ENCODE measurements at regions not wholly inside any gene's neighbourhood (a gene's known extent, or its start where the extent isn't known, plus 50 kb on each side); places are given as distances from the start of the nearest gene placed in this dataset.

DNA sequence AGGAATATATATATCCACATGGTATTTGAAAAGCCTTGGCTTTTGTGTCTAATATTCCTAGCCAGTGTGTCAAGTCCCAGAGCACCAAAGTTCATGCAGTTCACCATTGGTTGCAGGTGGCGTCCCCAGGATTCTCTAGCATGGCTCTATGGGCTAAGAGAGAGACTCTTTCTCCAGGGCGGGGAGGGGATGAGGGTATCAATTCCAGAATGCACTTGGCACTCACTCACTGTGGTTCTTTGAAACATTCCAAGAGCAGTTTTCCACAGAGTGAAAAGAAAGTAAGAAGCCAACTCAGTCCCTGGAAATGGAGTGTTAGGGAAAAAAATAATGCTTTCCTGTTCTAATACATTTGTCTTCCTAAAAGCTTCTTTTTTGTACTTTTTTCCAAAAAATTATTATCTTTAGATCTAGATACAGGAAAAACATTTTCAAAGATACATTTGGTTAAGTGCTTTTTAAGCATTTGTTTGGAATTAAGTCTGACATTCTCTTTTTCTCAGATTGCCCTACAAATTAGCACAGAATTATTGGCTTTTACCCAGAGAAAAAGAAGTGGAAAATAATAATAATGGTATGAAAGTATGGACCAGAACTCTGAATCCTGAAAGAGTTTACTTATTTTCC lies 239.9 kb downstream of the PAX3 start:
- no peak for DNase-seq

DNA sequence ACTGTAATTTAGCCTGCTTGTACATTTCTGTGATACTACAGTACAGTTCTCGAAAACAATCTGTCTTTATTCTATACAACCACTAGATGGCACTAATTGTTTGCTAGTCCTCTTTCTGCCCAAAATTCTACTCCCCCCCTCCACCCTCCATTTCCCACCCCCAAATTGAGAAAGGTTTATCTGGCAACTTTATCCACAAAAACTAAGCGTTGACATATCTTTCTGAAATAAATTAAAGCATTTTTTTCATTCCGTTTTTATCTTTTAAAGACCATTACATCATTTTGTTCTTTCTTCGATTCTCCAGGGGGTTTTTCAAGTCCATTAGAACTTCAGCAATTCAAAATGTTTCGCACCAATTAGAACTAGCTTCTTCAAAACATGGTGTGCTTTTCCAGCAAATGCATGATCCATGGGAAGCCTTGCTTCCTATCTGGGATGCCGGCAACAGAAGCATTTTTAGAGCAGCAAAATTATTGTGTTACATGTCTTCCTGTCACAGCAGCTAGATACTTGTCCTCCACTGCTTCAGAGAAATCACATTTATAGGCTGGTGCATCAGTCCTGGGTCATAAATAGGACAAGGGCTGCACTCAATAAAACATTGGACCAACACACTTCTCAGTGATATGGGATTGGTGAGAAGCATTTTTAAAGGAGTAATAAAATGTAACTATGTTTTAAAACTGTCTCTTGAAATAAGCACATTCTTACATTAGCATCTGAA lies 241.3 kb downstream of the PAX3 start:
- no peak for DNase-seq

DNA sequence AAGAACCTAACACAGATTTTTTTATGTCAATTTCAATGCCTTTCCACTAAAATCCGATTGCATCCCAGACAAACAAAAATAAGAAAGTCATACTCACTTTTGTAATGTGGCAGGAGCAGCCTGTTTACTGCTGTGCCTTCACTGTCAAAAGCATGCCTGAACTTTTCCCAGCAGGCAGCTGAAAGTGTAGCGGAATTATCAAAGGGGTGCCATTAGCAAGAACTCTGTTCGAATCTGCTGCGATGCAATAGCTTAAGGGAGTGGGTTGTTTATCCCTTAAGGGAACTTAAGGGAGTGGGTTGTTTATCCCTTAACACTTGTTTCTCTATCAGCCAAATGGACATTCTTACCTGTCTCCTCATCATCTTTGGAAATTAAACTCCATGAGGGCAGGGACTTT lies 243.5 kb downstream of the PAX3 start:
- no peak for DNase-seq

DNA sequence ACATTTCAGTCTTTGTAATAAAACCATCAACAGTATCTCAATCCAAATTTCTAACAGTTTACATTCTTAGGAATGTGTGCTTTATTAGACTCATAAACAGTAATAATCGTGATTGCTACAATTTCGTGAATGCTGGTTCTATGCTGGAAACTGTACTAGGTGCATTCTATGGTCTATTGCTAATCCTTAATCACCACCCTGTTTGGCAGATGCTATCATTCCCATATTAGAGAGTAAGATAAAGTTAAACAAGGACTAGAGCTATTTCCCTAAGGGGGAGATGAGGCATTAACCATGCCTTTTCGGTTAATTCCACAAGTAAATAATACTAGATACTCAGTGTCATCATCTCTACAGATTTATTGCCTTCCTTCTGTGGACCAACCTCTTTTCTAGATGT lies 244.0 kb downstream of the PAX3 start:
- DNase-seq = no peak

DNA sequence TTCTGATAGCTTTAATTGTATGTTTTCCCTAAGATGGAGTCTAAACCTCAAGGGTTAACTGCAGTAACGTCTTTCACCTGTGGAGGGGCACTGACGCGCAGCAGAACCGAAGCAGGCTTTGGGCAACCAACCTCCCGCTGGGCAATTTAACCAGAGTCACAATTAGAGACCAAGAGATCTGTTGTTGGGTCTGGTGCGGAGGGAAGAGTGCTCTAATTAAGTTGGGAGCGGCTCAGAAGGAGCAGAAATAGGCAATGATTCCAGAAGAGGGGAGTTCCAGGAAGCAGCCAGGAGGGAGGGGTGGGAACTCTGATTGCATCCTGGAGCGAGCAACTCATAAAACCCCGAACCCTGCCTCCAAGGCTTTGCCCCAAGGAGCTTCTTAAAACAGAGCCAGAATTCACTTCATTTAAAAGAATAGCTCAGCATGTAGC lies 245.8 kb downstream of the PAX3 start:
- DNase-seq = no peak

DNA sequence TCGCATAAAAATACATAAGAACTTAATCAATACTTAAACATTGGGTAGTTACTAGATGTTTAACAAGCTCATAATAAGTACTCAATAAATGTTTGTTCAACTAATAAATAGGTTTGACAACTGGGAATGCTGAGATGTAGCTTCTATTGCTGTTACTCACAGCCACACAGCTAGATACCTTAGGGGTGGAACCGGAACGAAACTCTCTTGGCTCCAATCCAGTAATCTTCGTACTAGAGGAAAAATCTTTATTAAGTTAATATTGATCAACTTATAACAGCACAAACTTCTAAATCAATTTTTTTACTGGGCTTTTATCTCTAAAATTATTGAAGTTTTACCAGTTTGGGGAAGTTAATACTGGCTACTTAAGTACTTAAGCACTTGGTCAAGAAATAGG lies 247.8 kb downstream of the PAX3 start:
- no peak for DNase-seq

DNA sequence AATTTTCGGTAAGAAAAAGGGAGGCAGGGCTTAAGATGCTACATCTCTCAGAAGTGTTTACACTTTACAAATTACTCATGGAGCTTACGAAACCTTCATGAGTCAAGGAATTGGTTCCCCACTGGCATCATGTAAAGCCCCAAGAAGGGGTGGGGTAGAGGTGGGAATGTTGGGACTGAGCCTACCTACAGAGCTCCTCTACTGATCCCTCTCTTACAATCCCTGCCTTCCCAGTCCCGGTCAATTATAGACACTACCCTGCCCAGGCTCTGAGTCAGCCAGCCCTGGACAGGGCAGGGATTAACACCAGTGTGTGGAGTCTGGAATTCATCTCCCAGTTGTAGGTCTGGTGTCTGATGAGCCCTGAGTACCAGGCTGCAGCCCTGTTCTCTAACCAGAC lies 248.9 kb downstream of the PAX3 start:
- no peak for DNase-seq

DNA sequence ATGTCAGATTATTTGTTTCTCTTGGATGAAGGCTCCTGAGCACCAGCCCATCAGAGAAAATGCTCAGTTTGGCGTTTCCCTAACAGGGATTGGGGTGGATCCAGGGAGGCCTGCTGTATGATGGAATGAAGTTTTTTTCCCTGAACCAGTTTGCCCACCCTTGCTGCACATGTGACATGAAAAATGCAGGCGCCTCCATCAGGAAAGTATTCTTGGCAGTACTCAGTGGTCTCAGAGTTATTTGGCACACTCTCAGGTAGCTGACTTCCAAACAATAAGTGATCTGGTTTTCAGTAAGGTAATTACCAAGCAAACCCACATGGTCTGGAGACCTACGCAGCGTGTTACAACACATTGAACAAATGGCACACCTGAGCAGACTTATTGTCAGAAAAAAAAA lies 254.9 kb downstream of the PAX3 start:
- no peak for DNase-seq

DNA sequence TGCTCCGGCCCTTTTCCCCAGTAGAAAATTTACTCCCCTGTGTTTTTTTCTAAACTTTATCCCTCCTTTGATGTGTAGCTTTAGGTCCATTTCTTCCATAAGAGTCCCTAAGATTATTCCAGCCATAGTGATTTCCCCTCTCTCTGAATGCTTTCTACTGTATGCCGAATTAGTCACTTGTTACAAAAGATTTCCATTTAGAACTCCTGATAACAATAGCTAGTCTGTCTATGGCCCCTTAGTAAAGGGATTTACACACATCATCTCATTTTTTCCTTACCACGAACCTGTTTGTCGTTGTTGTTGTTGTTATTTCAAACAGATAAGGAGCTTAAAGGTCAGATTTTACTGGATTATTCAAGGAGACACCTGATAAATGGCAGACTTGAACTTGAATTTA lies 256.1 kb downstream of the PAX3 start:
- no peak for DNase-seq

DNA sequence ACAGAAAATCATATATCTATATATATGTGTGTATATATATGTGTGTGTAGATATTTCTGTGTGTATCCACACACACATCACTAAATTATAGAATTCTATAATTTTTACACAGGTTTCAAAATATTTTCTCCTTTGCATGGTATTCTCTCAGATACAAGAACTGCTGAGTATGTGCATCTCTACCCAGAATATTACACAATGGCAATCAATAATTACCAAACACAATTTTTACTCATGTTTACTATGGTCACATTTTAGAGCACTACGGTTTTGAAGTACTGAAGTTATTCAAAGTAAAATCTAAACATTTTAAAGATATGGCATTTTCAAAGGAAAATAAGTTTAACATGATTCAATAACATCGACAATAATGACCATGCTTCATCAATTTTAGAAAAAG lies 258.5 kb downstream of the PAX3 start:
- DNase-seq = no peak

DNA sequence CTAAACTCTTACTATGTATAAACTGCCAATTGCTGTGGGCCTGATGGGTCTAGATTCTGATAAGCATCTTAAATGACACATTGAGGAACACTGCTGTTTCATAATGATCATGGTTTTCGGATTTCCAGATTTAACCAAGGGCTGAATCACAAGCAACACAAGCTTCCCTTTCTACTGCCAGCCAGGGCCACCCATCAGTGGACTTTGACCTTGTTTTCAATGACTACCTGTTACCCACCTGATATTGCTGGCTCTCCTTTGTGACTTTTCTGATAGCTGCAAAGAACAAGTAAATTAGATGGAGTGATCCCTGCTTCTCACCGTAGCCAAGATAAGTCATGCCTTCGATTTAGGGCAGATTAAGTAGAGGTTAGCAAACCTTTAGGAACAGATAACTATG lies 259.0 kb downstream of the PAX3 start:
- no peak for DNase-seq

DNA sequence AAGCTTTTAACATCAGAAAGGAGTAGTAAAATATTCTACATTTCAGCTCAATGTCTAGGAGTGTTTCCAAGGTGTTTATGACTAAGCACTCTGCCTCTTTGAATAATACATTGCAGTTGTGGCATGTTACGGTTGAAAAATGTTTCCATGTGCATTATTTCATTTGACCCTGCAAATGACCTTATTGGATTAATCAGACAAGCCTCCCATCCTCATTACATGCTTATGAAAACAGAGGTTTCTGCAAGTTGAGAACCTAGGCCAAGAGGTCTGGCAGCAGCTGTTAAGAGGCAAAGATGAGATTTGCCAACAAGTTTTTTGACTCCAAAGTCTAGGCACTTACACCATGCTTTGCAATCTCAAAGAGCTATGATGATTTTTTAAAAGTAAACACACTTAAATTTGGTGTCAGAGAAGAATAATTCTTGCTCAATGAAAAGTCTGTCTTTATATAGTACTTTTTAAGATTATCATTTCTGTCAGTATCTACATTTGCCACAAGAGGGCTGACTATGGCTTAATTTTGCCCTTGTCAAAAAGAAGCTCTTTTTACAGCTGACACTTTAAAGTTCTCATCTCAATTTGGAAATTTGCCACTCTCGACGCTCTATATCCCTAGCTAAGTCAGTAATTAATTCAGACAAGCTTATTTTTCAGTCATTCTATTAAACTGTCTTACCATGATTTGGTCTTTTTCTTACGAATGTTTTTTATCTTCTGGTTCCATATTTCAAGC lies 260.6 kb downstream of the PAX3 start:
- no peak for DNase-seq

DNA sequence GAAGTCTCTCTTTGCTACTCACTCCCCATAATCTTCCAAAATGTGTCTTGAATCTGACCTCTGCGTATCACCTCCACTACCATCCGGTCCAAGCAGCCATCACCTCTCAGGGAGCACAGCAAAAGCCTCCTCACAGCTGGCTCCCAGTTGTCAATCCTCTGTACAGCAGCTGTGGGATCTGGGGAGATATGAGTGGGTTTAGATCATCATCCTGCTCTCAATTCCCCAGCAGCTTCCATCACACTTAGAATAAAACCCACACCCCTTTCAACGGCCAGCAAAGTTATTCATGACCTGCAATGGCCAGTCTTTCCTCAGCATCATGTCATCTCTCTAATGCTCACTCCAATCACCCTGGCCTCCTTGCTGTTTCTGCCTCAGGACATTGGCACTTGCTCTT lies 261.6 kb downstream of the PAX3 start:
- DNase-seq = no peak

DNA sequence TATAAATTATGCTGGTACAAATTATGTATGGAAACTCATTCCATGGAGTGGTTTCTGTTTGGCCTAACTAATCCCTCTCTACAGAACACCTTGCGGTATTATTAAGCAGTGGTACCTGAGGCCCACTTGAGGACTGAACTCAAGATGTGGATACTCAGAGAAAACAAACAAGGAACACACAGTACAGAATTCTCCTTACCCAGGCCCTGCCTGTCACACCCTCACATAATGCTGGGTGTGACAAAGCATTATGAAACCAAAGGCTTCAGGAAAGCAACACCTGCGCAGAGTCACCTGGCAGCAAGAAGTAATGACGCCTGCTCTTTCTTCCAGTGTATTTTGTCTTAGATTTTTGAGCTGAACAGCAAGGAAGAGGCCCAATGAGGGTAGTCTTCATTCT lies 264.7 kb downstream of the PAX3 start:
- no peak for DNase-seq

DNA sequence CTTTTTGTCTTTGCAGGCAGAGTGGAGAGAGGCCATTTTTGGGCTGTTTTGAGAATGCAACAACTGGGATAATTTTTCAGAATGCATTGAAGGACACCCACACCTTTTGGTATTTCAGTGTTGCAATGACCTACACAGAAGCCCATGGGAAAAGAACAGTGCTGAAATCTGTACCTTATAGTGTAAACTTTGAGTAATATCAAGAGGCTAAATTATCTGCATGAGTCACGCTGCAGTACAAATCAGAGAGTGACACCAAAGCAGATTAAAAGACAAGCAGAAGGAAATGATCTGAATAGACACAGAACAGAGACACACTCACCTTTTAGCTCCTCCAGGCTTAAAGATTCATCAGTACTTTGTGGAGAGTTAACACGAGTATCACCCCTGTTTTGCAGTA lies 265.3 kb downstream of the PAX3 start:
- no peak for DNase-seq

DNA sequence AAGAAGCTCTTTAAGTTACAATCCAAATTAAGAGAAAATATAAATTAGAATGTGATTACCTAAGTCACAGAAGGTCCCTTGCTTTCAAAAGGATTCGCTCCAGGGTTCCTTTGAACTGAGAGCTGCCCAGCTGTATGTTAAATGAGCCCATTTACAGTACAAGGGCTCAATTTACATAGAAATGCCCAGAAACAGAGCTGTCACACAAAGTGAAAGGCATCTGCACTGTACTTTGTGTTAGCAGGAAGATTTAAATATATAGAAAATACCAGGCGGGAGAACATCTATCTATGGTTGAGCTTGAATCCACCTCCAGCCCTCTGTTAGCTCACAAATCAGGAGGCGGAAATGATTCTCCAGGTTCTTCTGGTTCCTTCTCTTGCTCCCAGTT lies 272.9 kb downstream of the PAX3 start:
- no peak for DNase-seq

DNA sequence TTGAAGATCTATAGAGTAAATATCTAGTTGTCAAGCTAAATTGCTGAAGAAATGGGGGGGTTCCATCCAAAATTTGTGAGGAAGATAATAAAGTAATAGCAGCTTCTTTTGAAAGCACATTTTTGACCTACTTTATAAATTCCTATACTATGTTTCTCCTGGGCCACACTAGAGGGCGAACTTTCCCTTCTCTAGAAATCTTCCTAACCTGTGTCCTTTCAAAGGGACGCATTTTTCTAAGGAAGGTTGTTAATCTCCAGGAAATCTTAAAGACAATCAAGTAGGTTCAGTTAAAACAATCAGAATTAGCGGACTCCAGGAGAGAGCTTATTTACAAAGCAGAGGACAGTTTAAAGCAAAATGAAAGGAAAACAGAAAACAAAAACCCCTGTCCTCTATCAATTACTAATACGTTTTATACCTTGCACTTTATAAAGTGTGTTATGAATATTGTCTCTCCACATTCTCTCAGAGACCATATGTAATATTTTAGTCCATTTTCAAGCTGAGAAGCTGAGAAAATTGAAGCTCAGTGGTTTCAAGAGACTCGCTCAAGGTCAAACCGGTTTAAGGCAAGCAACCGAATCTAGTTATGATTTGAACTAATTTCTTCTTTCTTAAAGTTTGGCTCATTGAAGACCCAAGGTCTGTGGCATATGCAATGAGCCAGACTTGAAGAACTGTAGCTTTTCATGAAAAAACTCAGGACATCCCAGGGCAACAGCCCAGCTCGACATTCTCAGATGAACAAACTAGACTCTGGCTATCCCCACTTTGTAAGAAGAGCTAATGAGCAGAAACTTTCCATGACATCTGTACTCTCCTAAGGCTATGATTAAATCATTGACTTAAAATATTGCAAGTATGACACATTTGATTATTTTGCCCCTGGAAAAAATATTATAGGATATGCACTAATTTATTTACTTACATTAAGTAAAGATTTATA lies 273.6 kb downstream of the PAX3 start:
- DNase-seq = no peak

DNA sequence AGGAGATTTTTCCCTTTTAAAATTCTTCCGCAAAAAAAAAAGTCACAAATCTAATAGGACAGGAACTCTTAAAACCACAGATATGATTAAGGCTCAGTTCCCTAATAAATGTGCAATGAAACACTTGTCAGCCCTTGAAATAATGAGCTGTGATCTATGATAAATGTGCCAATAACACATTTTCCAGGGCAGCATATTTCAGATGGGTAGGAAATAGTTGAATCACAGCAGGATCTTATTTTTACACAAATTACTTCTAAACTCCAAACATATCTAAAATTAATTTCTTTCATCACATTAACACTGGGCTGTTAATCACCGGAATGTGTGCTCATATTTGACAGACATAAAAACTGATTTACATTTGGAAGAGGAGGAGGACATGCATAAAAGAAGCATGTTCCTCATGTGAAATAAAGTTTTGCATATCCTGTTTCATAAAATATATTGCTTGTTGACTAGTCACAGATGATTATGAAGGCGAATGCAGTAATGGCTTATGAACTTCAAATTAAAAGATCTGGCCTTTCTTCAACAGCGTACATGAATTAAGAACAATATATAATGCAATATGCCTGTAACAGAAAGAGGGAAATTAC lies 281.4 kb downstream of the PAX3 start:
- no peak for DNase-seq

DNA sequence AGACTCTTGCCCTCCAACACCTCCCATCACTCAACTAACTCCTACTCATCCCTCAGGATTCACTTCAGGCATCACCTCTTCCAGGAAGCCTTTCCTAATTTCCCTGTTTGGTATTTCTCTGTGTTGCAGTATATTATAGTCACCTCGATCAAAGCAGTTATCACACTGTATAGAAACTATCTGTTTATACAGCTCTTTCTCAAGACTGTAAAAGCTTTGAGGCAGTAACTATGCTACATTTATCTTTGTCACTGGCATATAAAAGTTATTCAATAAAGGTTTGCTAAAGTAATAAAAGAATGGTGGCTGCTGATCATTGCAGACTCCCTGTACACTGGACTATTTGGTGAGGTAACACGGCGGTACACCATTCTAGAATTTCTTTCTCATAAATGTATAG lies 284.9 kb downstream of the PAX3 start:
- DNase-seq = no peak

DNA sequence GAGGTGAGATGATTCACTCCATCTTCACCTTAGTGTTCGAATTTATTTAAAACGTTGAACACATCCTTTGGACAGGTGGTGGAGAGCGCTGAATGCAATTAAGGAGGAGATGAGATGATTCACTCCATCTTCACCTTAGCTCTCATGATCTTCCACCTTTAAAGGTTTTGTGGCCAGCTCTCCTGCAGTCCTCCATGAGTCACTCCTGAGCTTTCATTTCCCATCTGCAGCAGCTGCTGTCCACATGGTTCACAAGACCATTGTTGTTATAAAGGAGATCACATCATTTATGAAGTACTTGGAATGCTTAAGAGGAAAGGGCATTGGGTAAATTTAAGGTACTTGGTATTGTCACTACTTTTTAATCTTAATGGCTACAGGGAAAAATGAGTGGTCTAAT lies 298.5 kb downstream of the PAX3 start:
- DNase-seq = no peak

DNA sequence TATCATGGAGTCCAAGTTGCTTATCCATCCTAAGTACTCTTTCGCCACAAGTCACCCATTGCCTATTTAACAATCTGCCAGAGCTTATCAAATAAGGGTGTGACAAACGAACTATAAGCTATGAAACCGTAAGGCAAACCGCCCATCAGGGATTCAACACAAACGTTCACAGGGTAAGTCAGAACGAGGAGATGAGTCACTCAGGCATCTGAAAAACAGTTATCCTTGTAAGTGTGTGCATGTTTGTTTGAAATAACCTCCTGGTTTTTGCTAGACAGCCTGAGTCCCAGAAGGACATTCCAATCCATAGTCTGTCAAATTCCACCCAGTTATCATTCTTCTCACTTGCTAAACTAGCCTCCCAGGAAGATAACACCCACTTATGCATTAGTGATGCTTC lies 299.1 kb downstream of the PAX3 start:
- no peak for DNase-seq

DNA sequence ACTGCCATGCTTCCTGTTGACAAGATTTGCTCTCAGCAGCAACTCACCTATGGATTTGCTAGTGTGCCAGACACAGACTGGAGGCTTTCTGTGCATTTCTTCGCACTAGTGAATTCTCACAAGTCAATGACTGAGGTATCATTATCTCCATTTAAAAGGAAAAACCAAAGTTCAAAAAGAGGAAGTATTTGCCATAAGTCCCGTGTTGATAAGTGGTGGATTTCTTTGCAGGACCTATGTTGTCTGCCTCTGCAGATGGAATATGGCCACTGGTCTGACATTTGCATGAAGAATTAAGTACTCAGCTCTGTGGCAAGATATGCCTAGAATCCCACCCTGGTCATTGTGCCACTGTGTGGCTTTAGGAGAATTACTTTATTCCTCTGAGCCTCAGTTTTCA lies 299.6 kb downstream of the PAX3 start:
- DNase-seq = no peak

DNA sequence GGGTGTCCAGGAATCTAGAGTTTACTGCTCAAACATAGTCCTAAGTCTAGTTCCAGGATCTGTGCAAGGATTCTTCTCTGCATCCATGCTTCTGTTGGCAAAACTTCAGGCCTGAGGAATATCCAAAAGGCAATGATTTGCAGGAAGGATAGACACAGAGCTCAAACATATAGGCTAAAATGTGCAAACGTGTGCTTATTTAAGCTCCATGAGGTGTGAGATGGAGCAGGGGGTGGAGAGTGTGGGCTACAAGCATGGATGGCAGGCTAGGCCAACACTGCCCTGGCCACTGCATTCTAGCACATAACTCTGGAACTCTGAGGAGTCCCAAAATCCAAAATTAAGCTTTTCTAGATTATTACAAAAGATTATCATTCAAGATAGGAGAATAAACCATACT lies 301.1 kb downstream of the PAX3 start:
- DNase-seq = no peak

Measured in 8988T (cell line).